Ishikawa (cell line): ENCODE measurements at regions not wholly inside any gene's neighbourhood (a gene's known extent, or its start where the extent isn't known, plus 50 kb on each side); places are given as distances from the start of the nearest gene placed in this dataset.

Experiments
- CEBPB ChIP-seq: IDR thresholded peaks from 2 replicates; pipeline ENCODE4 v1.6.1; 2012
- CREB1 ChIP-seq: IDR thresholded peaks from 2 replicates; pipeline ENCODE4 v1.6.1; 2012; ENCODE audit warnings: low read depth
- EGR1 ChIP-seq: IDR thresholded peaks from 2 replicates; pipeline ENCODE4 v1.6.1; 2012
- EP300 ChIP-seq: IDR thresholded peaks from 2 replicates; pipeline ENCODE4 v1.6.1; 2012; ENCODE audit warnings: borderline replicate concordance
- FOXM1 ChIP-seq: IDR thresholded peaks from 2 replicates; pipeline ENCODE4 v1.6.1; 2012; ENCODE audit warnings: low read depth, borderline replicate concordance
- MAX ChIP-seq: IDR thresholded peaks from 2 replicates; pipeline ENCODE4 v1.6.1; 2012
- NFIC ChIP-seq: IDR thresholded peaks from 2 replicates; pipeline ENCODE4 v1.6.1; 2012
- RAD21 ChIP-seq: IDR thresholded peaks from 2 replicates; pipeline ENCODE4 v1.6.1; 2012; ENCODE audit warnings: low read depth
- TAF1 ChIP-seq: IDR thresholded peaks from 2 replicates; pipeline ENCODE4 v1.6.1; 2012; ENCODE audit warnings: low read depth, mild to moderate bottlenecking
- TCF12 ChIP-seq: IDR thresholded peaks from 2 replicates; pipeline ENCODE4 v1.6.1; 2012; ENCODE audit warnings: low read depth
- TEAD4 ChIP-seq: IDR thresholded peaks from 2 replicates; pipeline ENCODE4 v1.6.1; 2012
- YY1 ChIP-seq: IDR thresholded peaks from 2 replicates; pipeline ENCODE4 v1.6.1; 2012; ENCODE audit warnings: low read depth
- ZBTB7A ChIP-seq: IDR thresholded peaks from 2 replicates; pipeline ENCODE4 v1.6.1; 2012; ENCODE audit warnings: low read depth
- TF ChIP-seq, protein P1 (sequence below): IDR thresholded peaks from 2 replicates; pipeline ENCODE4 v1.6.1; 2012
- TF ChIP-seq, protein P2 (sequence below): IDR thresholded peaks from 2 replicates; pipeline ENCODE4 v1.6.1; 2012; ENCODE audit warnings: low read depth, mild to moderate bottlenecking

DNA sequence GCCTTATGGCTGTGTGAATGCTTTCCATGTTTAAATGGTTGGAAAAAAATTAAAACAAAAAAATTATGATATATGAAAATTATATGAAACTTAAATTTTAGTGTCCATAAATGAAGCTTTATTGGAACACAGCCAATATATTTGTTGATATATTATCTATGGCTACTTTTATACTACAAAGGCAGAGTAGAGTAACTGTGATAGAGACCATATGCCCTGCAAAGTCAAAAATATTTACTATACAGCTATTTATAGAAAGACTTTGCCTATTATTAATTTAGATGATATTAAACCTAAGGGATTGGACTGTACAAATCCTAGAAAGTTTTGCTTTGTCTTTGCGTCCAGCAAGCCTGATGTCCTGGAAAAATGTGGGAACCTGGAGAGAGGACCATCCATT lies 518.3 kb upstream of the JAG1 start:
- TF ChIP-seq EP300: no peak
- no peak for TF ChIP-seq TEAD4
- no peak for TF ChIP-seq YY1
- TF ChIP-seq TCF12: no peak
- no peak for TF ChIP-seq CREB1
- no peak for TF ChIP-seq TAF1
- TF ChIP-seq, protein P1, sequence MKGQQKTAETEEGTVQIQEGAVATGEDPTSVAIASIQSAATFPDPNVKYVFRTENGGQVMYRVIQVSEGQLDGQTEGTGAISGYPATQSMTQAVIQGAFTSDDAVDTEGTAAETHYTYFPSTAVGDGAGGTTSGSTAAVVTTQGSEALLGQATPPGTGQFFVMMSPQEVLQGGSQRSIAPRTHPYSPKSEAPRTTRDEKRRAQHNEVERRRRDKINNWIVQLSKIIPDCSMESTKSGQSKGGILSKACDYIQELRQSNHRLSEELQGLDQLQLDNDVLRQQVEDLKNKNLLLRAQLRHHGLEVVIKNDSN: no peak
- no peak for TF ChIP-seq ZBTB7A
- no peak for TF ChIP-seq FOXM1
- TF ChIP-seq RAD21: no peak
- TF ChIP-seq EGR1: no peak
- no peak for TF ChIP-seq CEBPB
- TF ChIP-seq NFIC: no peak
- TF ChIP-seq, protein P2, sequence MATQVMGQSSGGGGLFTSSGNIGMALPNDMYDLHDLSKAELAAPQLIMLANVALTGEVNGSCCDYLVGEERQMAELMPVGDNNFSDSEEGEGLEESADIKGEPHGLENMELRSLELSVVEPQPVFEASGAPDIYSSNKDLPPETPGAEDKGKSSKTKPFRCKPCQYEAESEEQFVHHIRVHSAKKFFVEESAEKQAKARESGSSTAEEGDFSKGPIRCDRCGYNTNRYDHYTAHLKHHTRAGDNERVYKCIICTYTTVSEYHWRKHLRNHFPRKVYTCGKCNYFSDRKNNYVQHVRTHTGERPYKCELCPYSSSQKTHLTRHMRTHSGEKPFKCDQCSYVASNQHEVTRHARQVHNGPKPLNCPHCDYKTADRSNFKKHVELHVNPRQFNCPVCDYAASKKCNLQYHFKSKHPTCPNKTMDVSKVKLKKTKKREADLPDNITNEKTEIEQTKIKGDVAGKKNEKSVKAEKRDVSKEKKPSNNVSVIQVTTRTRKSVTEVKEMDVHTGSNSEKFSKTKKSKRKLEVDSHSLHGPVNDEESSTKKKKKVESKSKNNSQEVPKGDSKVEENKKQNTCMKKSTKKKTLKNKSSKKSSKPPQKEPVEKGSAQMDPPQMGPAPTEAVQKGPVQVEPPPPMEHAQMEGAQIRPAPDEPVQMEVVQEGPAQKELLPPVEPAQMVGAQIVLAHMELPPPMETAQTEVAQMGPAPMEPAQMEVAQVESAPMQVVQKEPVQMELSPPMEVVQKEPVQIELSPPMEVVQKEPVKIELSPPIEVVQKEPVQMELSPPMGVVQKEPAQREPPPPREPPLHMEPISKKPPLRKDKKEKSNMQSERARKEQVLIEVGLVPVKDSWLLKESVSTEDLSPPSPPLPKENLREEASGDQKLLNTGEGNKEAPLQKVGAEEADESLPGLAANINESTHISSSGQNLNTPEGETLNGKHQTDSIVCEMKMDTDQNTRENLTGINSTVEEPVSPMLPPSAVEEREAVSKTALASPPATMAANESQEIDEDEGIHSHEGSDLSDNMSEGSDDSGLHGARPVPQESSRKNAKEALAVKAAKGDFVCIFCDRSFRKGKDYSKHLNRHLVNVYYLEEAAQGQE: no peak
- no peak for TF ChIP-seq MAX

DNA sequence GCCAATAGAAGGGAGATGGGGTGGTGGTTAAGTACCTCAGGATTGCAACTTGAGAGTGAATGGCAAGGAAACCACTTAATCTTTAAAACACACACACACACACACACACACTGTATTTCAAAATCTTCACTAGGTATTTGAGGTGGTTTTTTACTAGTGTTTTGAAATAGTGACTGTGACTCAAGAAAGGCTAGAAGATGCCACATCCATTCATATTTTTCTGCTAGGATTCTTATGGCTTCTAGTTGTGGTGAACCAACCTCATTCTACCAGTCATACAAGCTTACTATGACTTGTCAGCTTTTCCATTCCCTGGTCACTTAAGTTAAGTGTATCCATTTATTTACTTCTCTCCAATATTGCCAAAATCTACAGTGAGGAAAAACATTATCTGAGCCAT lies 519.4 kb upstream of the JAG1 start:
- no peak for TF ChIP-seq YY1
- TF ChIP-seq CEBPB: no peak
- TF ChIP-seq TEAD4: no peak
- no peak for TF ChIP-seq ZBTB7A
- no peak for TF ChIP-seq EP300
- TF ChIP-seq, protein P1: no peak
- no peak for TF ChIP-seq NFIC
- TF ChIP-seq RAD21: no peak

- TF ChIP-seq NFIC (no peak), CREB1 (no peak), CEBPB (no peak), ZBTB7A (no peak), EP300 (no peak), FOXM1 (no peak), MAX (no peak), RAD21 (no peak), TCF12 (no peak), TEAD4 (no peak), TAF1 (no peak), YY1 (no peak), EGR1 (no peak)
- TF ChIP-seq, protein P2: no peak
- TF ChIP-seq, protein P1: no peak
Measured at GRCh38 chr20:11195169-11195568, 521.4 kb upstream of the JAG1 start.

- TF ChIP-seq YY1: no peak
- TF ChIP-seq FOXM1: no peak
- TF ChIP-seq EP300: no peak
- no peak for TF ChIP-seq MAX
Measured at GRCh38 chr20:11195899-11196558, 522.2 kb upstream of the JAG1 start.

- no peak for TF ChIP-seq CREB1
- no peak for TF ChIP-seq FOXM1
- TF ChIP-seq, protein P1: no peak
- TF ChIP-seq NFIC: no peak
- no peak for TF ChIP-seq EGR1
- TF ChIP-seq MAX: no peak
- TF ChIP-seq TEAD4: no peak
- TF ChIP-seq EP300: no peak
- TF ChIP-seq TAF1: no peak
- no peak for TF ChIP-seq TCF12
- no peak for TF ChIP-seq ZBTB7A
- no peak for TF ChIP-seq YY1
- TF ChIP-seq, protein P2: no peak
- TF ChIP-seq CEBPB: no peak
- no peak for TF ChIP-seq RAD21
Measured at GRCh38 chr20:11197851-11198250, 524.1 kb upstream of the JAG1 start.
